ENCODE measurements at regions not wholly inside any gene's neighbourhood (a gene's known extent, or its start where the extent isn't known, plus 50 kb on each side); places are given as distances from the start of the nearest gene placed in this dataset.

- TF ChIP-seq TAF1 (IDR thresholded peaks at IDR 0.05; ENCODE audit: borderline replicate concordance, insufficient read depth, low read length) (no peak), POLR2AphosphoS5 (IDR thresholded peaks at IDR 0.05; ENCODE audit: low read depth, low read length) (no peak), SIN3A (IDR thresholded peaks at IDR 0.05; ENCODE audit: borderline replicate concordance, insufficient read depth, low read length) (no peak), REST (IDR thresholded peaks at IDR 0.05; ENCODE audit: insufficient read depth in 1 of 2, low read depth in 2 of 2, low read length in 2 of 2) (no peak), FOXP2 (optimal IDR thresholded peaks at IDR 0.05; ENCODE audit: borderline replicate concordance, extremely low read depth, extremely low read length, insufficient read depth) (no peak)
Measured at GRCh38 chr12:84336231-84336630, 576.4 kb downstream of the SLC6A15 start.

Data from PFSK-1 (cell line).